HFF-Myc (cell line): ENCODE measurements at regions not wholly inside any gene's neighbourhood (a gene's known extent, or its start where the extent isn't known, plus 50 kb on each side); places are given as distances from the start of the nearest gene placed in this dataset.

Source experiments
- DNase-seq: peaks from one replicate; pipeline ENCODE4 v3.0.0-alpha.2; 2011; ENCODE audit warnings: low read depth; ENCODE audit errors: extremely low read depth
- H3K4me3 ChIP-seq: replicated peaks from 2 replicates; pipeline ENCODE4 v1.5.1; 2011; ENCODE audit warnings: low read depth, mild to moderate bottlenecking, control low read depth, low read length
- TF ChIP-seq, protein P1 (sequence below): IDR thresholded peaks from 2 replicates; pipeline ENCODE4 v1.5.1; 2012; ENCODE audit warnings: mild to moderate bottlenecking, low read depth, low read length, control low read depth; ENCODE audit errors: missing control alignments

DNA sequence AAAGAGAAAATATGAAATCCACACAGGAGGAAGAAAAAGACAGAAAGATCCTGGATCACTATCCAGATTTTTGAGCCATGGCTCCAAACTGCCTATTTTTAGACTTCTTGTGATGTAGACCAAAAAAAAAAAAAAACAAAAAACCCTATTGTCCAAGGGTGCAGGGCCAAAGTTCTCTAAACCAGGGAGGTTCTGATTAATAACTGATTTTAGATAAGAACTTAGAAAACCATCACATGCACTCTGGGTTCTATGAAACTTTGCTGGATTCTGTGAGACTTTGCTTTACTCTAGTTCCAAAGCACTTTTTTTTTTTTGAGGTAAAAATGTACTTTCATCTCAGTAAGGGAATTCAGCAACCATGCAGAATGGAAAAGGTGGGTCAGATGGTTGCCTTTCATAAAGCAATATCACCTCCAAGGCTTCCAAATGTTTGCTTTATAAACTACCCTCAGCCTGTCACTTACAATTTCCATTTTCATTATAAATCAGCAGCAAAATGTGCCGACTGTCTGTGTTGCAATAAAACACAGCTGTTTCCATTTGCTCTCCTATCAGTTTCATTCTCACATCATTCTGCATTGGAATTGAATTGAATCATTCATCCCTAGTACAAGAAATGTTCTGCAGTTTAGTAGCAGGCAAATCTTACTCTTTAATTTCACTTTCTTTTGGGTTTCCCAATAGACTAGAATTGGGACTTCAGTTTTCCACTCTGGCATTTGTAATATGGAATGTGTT lies 1584.3 kb upstream of the RAG2 start:
- no peak for DNase-seq
- H3K4me3 ChIP-seq, result no peak overlapping the region
- TF ChIP-seq, protein P1, sequence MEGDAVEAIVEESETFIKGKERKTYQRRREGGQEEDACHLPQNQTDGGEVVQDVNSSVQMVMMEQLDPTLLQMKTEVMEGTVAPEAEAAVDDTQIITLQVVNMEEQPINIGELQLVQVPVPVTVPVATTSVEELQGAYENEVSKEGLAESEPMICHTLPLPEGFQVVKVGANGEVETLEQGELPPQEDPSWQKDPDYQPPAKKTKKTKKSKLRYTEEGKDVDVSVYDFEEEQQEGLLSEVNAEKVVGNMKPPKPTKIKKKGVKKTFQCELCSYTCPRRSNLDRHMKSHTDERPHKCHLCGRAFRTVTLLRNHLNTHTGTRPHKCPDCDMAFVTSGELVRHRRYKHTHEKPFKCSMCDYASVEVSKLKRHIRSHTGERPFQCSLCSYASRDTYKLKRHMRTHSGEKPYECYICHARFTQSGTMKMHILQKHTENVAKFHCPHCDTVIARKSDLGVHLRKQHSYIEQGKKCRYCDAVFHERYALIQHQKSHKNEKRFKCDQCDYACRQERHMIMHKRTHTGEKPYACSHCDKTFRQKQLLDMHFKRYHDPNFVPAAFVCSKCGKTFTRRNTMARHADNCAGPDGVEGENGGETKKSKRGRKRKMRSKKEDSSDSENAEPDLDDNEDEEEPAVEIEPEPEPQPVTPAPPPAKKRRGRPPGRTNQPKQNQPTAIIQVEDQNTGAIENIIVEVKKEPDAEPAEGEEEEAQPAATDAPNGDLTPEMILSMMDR, result no peak

DNA sequence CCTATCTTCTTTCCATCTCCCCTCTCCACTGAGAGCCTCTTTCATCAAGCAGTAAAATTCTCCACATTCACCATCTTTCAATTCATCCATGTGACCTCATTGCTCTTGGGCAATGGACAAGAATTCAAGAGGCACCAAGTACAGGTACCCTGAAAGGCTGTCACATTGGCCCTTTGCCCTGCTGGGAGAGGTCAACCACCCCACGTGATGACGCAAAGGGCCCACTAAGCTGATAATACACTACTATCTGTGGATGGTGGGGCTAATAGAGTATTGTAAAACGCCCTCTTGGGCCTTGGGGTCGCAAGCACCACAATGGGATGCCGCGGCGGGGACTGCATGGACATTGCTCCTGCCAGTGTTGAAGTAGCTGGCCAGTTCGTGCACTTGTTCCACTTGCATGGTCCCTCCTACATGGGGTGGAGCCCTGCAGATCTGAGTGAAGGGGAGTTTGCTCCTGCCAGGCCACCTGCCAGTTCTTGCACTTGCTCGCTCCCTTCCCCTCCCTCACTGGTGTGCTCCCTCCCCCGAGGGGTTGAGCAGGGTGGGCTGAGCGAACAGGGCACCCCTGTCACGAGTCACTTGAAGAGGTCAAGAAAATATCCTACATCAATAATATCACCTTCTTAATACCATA lies 1578.8 kb upstream of the RAG2 start:
- H3K4me3 ChIP-seq, result no peak overlapping the region
- no peak for DNase-seq
- TF ChIP-seq, protein P1, result no peak

DNA sequence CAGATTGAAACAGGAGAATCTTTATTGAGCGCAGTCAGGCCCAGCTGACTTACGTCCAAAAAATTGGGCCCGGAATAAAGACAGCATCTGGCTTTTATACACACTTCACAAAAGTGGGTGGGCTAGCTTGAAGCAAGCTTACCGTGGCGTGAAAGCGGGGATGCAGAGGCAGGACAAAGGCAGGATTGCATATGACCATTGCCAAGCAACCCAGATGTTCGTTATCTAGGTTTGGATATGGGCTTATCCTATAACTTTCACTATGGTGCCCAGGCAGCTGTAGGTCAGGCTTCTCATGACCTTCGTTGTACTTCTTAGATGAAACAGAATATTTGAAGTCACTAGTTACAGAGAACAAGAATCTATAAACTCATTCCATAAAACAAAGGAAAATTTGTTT lies 1575.6 kb upstream of the RAG2 start:
- TF ChIP-seq, protein P1, result no peak
- no peak overlapping the region for H3K4me3 ChIP-seq
- no peak for DNase-seq

DNA sequence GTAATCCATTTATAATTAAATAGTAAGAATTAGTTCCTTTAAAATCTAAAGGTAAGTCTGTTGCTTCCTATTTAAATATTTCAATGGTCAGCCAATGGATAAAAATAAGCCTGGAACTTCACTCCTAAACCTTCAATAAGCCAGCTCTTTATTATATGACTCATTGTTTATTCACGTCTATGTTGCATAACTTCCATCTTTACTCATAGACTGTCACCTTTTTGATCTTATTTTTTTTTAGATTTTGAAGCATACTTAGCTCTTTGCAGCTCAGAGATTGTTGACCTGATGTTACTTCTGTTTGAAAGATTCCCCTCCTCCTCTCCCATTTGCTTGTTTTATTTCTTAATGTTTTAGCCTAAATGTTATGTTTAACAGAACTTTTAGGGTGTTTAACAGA lies 1571.2 kb upstream of the RAG2 start:
- H3K4me3 ChIP-seq, result no peak overlapping the region
- DNase-seq, result no peak
- TF ChIP-seq, protein P1, result no peak

DNA sequence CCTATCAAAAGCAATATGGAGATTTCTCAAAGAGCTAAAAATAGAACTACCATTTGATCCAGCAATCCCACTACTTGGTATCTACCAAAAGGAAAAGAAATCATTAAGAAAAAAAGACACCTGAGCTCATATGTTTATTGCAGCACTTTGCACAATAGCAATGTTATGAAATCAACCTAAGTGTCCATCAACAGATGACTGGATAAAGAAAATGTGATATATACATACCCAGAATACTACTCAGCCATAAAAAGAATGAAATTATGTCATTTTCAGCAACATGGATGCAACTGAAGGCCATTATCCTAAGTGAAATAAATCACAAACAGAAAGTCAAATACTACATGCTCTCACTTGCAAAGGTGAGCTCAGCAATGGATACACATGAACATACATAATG lies 1565.5 kb upstream of the RAG2 start:
- TF ChIP-seq, protein P1, result no peak
- no peak overlapping the region for H3K4me3 ChIP-seq
- no peak for DNase-seq

DNA sequence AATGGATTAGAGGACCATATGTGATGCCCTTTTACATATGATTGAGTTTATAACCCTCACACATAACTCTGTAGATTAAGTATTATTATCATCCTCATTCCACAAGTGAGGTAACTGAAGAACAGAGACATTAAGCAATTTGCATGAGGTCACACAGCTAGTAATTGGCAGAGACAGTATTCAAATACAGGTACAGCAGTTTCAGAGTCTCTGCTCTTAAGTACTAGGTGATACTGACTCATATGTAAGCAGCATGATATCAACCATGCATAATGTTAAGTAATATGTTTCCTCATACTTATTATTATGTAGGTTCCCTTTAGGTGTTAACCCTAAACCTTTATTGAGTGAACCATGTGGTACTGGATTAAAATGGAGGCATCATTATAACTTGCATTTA lies 1562.4 kb upstream of the RAG2 start:
- no peak for DNase-seq
- H3K4me3 ChIP-seq, result no peak overlapping the region
- TF ChIP-seq, protein P1, result no peak
